ENCODE measurements at regions not wholly inside any gene's neighbourhood (a gene's known extent, or its start where the extent isn't known, plus 50 kb on each side); places are given as distances from the start of the nearest gene placed in this dataset.

GRCh38 chr21:16768096-16768495 lies 744.7 kb upstream of the CXADR start:
- H3K27me3 ChIP-seq, result no peaks in the 10 kb centered on the region
- in situ Hi-C loops (cut with MboI; ENCODE audit: low sequenced_read_pairs in 4 of 4), result no loop called here
- no peak for ATAC-seq
- H3K36me3 ChIP-seq, result no peaks in the 10 kb centered on the region
- H3K4me3 ChIP-seq, result no peak overlapping the region
- no peak overlapping the region for H3K27ac ChIP-seq
- H3K4me1 ChIP-seq, result no peaks in the 10 kb centered on the region
- TF ChIP-seq POLR2A (IDR thresholded peaks at IDR 0.05), result no peak
- no peak for TF ChIP-seq CTCF (IDR thresholded peaks at IDR 0.05 in 4 of 5, conservative IDR thresholded peaks at IDR 0.05 in 1 of 5)
- DNase-seq, result no peak
- intact Hi-C loops (cut with DNase I; ENCODE audit: low total_unique reads), result no loop called here
- no peaks in the 10 kb centered on the region for H3K9me3 ChIP-seq

GRCh38 chr21:16770266-16770665 lies 742.6 kb upstream of the CXADR start:
- DNase-seq (no peak), ATAC-seq (no peak)
- Histone ChIP-seq H3K36me3 (no peaks in the 10 kb centered on the region), H3K27ac (no peak overlapping the region), H3K27me3 (no peaks in the 10 kb centered on the region), H3K4me3 (no peak overlapping the region), H3K9me3 (no peaks in the 10 kb centered on the region), H3K4me1 (no peaks in the 10 kb centered on the region)
- intact Hi-C loops (cut with DNase I; ENCODE audit: low total_unique reads) (no loop called here), in situ Hi-C loops (cut with MboI; ENCODE audit: low sequenced_read_pairs in 4 of 4) (no loop called here)
- TF ChIP-seq CTCF (IDR thresholded peaks at IDR 0.05 in 4 of 5, conservative IDR thresholded peaks at IDR 0.05 in 1 of 5), result no peak
- no peak for TF ChIP-seq POLR2A (IDR thresholded peaks at IDR 0.05)

GRCh38 chr21:16773206-16773605 lies 739.6 kb upstream of the CXADR start:
- Histone ChIP-seq H3K36me3 (no peaks in the 10 kb centered on the region), H3K27me3 (no peaks in the 10 kb centered on the region), H3K4me3 (no peak overlapping the region), H3K4me1 (no peaks in the 10 kb centered on the region), H3K27ac (no peak overlapping the region), H3K9me3 (no peaks in the 10 kb centered on the region)
- no peak for TF ChIP-seq CTCF (IDR thresholded peaks at IDR 0.05 in 4 of 5, conservative IDR thresholded peaks at IDR 0.05 in 1 of 5)
- no peak for TF ChIP-seq POLR2A (IDR thresholded peaks at IDR 0.05)
- in situ Hi-C loops (cut with MboI; ENCODE audit: low sequenced_read_pairs in 4 of 4) (no loop called here), intact Hi-C loops (cut with DNase I; ENCODE audit: low total_unique reads) (no loop called here)
- no peak for DNase-seq
- no peak for ATAC-seq

- Histone ChIP-seq H3K27ac (no peak overlapping the region), H3K36me3 (no peaks in the 10 kb centered on the region), H3K4me3 (no peak overlapping the region), H3K4me1 (no peaks in the 10 kb centered on the region), H3K9me3 (no peaks in the 10 kb centered on the region), H3K27me3 (no peaks in the 10 kb centered on the region)
- intact Hi-C loops (cut with DNase I; ENCODE audit: low total_unique reads) (no loop called here), in situ Hi-C loops (cut with MboI; ENCODE audit: low sequenced_read_pairs in 4 of 4) (no loop called here)
- ATAC-seq (no peak), DNase-seq (no peak)
- TF ChIP-seq CTCF (IDR thresholded peaks at IDR 0.05 in 4 of 5, conservative IDR thresholded peaks at IDR 0.05 in 1 of 5) (no peak), POLR2A (IDR thresholded peaks at IDR 0.05) (no peak)
These were observed 737.8 kb upstream of the CXADR start for GRCh38 chr21:16775076-16775475.

GRCh38 chr21:16777041-16777720 lies 735.7 kb upstream of the CXADR start:
- DNase-seq (no peak), ATAC-seq (no peak)
- in situ Hi-C loops (cut with MboI; ENCODE audit: low sequenced_read_pairs in 4 of 4) (no loop called here), intact Hi-C loops (cut with DNase I; ENCODE audit: low total_unique reads) (no loop called here)
- TF ChIP-seq POLR2A (IDR thresholded peaks at IDR 0.05) (no peak), CTCF (IDR thresholded peaks at IDR 0.05 in 4 of 5, conservative IDR thresholded peaks at IDR 0.05 in 1 of 5) (no peak)
- Histone ChIP-seq H3K27me3 (no peaks in the 10 kb centered on the region), H3K9me3 (no peaks in the 10 kb centered on the region), H3K4me3 (no peak overlapping the region), H3K4me1 (no peaks in the 10 kb centered on the region), H3K36me3 (no peaks in the 10 kb centered on the region), H3K27ac (no peak overlapping the region)

Data from gastrocnemius medialis (tissue), 4 donors.